Esophagus muscularis mucosa (tissue), 4 donors: ENCODE measurements at regions not wholly inside any gene's neighbourhood (a gene's known extent, or its start where the extent isn't known, plus 50 kb on each side); places are given as distances from the start of the nearest gene placed in this dataset.

Source experiments
- DNase-seq: peaks from one replicate; pipeline ENCODE4 v3.0.0-alpha.2; 2017; ENCODE audit errors: extremely low spot score
- H3K27ac ChIP-seq, 4 donors: fragments of 200-600 bp; sonication (generic); replicated peaks in 1 of 4; 1 replicate in 3 of 4; 2 replicates in 1 of 4; pipeline ENCODE4 v1.5.1; 2016 to 2019; ENCODE audit warnings: mild to moderate bottlenecking in 1 of 4
- H3K27me3 ChIP-seq, 4 donors: fragments of 200-600 bp; sonication (generic); one replicate each; pipeline versions ENCODE4 v1.5.1 to v1.6.0; 2016 to 2019
- H3K36me3 ChIP-seq, 4 donors: fragments of 200-600 bp; sonication (generic); one replicate each; pipeline ENCODE4 v1.5.1; 2016 to 2019
- H3K4me1 ChIP-seq, 4 donors: fragments of 200-600 bp; sonication (generic); one replicate each; pipeline ENCODE4 v1.5.1; 2016 to 2019
- H3K4me3 ChIP-seq, 4 donors: fragments of 200-600 bp; sonication (generic); 1 replicate in 2 of 4; 2 replicates in 2 of 4; pipeline ENCODE4 v1.5.1; 2016 to 2019; ENCODE audit warnings: mild to moderate bottlenecking in 4 of 4, moderate library complexity in 1 of 4
- H3K9me3 ChIP-seq, 4 donors: fragments of 200-600 bp; sonication (generic); 1 replicate in 3 of 4; 2 replicates in 1 of 4; pipeline ENCODE4 v1.5.1; 2016 to 2019
- EP300 ChIP-seq: sonication (generic); formaldehyde crosslinking; IDR thresholded peaks from one replicate; pipeline ENCODE4 v1.6.1; 2017; ENCODE audit warnings: antibody characterized with exemption
- POLR2A ChIP-seq: fragments of 450-650 bp; IDR thresholded peaks from one replicate; pipeline ENCODE4 v1.6.1; 2017; ENCODE audit warnings: antibody characterized with exemption, moderate library complexity, mild to moderate bottlenecking, low read depth
- POLR2AphosphoS5 ChIP-seq, 2 donors: sonication (generic); formaldehyde crosslinking; IDR thresholded peaks; one replicate each; pipeline ENCODE4 v1.6.1; 2017; ENCODE audit warnings: antibody characterized with exemption in 2 of 2
- whole genome bisulfite sequencing: methylation state at CpG from one replicate; pipeline ENCODE4 v1.1.5; 2018; 5-methylcytosine and 5-hydroxymethylcytosine counted together
- intact Hi-C: fragments of 100-400 bp; cut with DNase I; formaldehyde crosslinking; loops from one replicate; pipeline ENCODE4 v1.15.1; 2023
- TF ChIP-seq, protein P1 (sequence below), 3 experiments: fragments of 200-600 bp in 2 of 3; fragments of 450-650 bp in 1 of 3; sonication (generic) in 2 of 3; IDR thresholded peaks; one replicate each; pipeline ENCODE4 v1.5.1; 2017 to 2019; ENCODE audit warnings: antibody characterized with exemption in 3 of 3, mild to moderate bottlenecking in 2 of 3, moderate library complexity in 1 of 3

DNA sequence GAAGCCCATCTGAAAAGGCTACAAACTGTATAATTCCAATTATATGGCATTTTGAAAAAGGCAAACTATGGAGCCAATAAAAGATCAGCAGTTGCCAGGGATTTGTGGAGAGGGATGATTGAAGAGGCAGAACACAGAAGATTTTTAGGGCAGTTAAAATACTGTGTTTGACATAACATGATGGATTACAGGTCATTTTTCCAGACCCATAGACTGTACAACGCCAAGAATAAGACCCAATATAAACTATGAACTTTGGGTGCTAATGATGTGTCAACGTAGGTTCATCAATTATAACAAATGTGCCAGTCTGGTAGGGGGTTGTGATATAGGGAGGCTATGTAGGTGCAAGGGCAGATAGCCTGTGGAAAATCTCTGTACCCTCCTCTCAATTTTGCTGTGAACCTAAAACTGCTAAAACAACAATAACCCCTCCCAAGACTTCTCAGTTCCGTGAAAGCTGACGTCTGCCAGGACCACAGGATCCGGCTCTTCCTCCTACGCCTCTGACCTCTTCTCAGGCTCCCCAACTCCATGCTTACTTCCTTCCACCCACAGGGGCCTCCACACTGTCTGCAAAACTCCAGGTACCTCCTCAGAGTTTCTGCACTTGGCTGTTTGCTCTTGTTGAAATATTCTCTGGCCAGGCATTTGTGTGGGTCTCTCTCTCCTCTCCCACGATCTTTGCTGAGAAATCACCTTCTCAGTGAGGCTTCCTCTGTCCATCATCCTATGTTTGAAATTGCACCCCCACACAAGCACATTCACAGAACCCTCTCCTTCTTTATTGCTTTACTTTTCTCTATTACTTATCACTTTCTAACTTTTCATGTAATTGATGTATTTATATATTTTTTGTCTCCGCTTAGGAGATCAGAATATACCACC lies 131.4 kb downstream of the BBS10 start:
- no peak for DNase-seq
- H3K27ac ChIP-seq: no peak overlapping the region
- peaks cover 0 to 6% (median 0%) of the 10 kb centered on the region in 4 donors for H3K4me1 ChIP-seq
- H3K4me3 ChIP-seq: no peak overlapping the region
- intact Hi-C loops: no loop called here
- 47% methylated on average over 8 of the region's 8 CpGs for WGBS
- no peaks in the 10 kb centered on the region for H3K36me3 ChIP-seq
- H3K9me3 ChIP-seq: no peaks in the 10 kb centered on the region
- no peak for TF ChIP-seq EP300
- TF ChIP-seq POLR2A: no peak
- TF ChIP-seq, protein P1, sequence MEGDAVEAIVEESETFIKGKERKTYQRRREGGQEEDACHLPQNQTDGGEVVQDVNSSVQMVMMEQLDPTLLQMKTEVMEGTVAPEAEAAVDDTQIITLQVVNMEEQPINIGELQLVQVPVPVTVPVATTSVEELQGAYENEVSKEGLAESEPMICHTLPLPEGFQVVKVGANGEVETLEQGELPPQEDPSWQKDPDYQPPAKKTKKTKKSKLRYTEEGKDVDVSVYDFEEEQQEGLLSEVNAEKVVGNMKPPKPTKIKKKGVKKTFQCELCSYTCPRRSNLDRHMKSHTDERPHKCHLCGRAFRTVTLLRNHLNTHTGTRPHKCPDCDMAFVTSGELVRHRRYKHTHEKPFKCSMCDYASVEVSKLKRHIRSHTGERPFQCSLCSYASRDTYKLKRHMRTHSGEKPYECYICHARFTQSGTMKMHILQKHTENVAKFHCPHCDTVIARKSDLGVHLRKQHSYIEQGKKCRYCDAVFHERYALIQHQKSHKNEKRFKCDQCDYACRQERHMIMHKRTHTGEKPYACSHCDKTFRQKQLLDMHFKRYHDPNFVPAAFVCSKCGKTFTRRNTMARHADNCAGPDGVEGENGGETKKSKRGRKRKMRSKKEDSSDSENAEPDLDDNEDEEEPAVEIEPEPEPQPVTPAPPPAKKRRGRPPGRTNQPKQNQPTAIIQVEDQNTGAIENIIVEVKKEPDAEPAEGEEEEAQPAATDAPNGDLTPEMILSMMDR (IDR thresholded peaks at IDR 0.05): no peak
- TF ChIP-seq POLR2AphosphoS5 (IDR thresholded peaks at IDR 0.05): no peak
- no peaks in the 10 kb centered on the region for H3K27me3 ChIP-seq

GRCh38 chr12:76208129-76208528 lies 123.6 kb upstream of the NAP1L1 start:
- Histone ChIP-seq H3K27me3 (no peaks in the 10 kb centered on the region), H3K27ac (no peak overlapping the region), H3K36me3 (no peaks in the 10 kb centered on the region), H3K4me1 (no peaks in the 10 kb centered on the region), H3K9me3 (peaks cover 0 to 1% (median 0%) of the 10 kb centered on the region in 4 donors), H3K4me3 (no peak overlapping the region)
- TF ChIP-seq, protein P1 (IDR thresholded peaks at IDR 0.05): no peak
- TF ChIP-seq EP300 (no peak), POLR2A (no peak), POLR2AphosphoS5 (IDR thresholded peaks at IDR 0.05) (no peak)
- DNase-seq: no peak
- intact Hi-C loops: no loop called here

DNA sequence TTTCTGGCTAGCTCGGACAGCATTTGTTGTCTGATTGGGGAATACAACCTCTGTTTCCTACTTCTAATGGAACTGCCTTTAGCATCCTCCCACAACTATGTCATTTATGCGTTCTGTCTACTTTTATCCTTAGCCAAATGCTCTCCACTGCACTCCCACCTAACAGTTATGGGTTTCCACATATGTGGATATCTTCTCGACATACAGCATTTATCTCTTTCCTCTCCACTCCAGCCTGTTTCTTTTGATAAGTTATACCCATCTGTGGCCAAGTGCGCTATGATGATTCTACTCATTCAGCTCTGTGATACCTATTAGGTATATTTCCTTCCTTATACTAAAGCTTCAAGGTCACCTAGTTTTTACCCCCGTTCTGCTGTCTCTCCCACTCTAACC lies 122.2 kb upstream of the NAP1L1 start:
- Histone ChIP-seq H3K9me3 (peaks cover 0 to 7% (median 3%) of the 10 kb centered on the region in 4 donors), H3K27ac (no peak overlapping the region), H3K4me1 (no peaks in the 10 kb centered on the region), H3K27me3 (no peaks in the 10 kb centered on the region), H3K36me3 (no peaks in the 10 kb centered on the region), H3K4me3 (no peak overlapping the region)
- WGBS: 88% methylated on average over 5 of the region's 5 CpGs
- DNase-seq: no peak
- TF ChIP-seq POLR2AphosphoS5 (IDR thresholded peaks at IDR 0.05): no peak
- TF ChIP-seq EP300: no peak
- TF ChIP-seq, protein P1 (IDR thresholded peaks at IDR 0.05): no peak
- TF ChIP-seq POLR2A: no peak
- intact Hi-C loops: no loop called here

GRCh38 chr12:76206039-76206676 lies 121.7 kb upstream of the NAP1L1 start:
- no peak overlapping the region for H3K27ac ChIP-seq
- DNase-seq: no peak
- intact Hi-C loops: no loop called here
- H3K4me3 ChIP-seq: no peak overlapping the region
- H3K4me1 ChIP-seq: no peaks in the 10 kb centered on the region
- WGBS: 25% methylated on average over 1 of the region's 1 CpG
- H3K27me3 ChIP-seq: no peaks in the 10 kb centered on the region
- no peaks in the 10 kb centered on the region for H3K36me3 ChIP-seq
- peaks cover 0 to 7% (median 3%) of the 10 kb centered on the region in 4 donors for H3K9me3 ChIP-seq
- TF ChIP-seq, protein P1 (IDR thresholded peaks at IDR 0.05): no peak
- TF ChIP-seq EP300 (no peak), POLR2A (no peak), POLR2AphosphoS5 (IDR thresholded peaks at IDR 0.05) (no peak)
